MCF 10A (cell line): ENCODE measurements at regions not wholly inside any gene's neighbourhood (a gene's known extent, or its start where the extent isn't known, plus 50 kb on each side); places are given as distances from the start of the nearest gene placed in this dataset.

Experiments
- BruUV-seq: library from RNA; stranded (reverse); fragments of 400-500 nt; replicated peaks from 2 replicates; lab custom pipeline; 2021; lab: Mats Ljungman, UMichigan
- CTCF ChIA-PET: fragments of 300-600 bp; sonication (Branson Sonifier 250); formaldehyde crosslinking; extraction: SDS; loops from one replicate; lab custom pipeline; 2021; ENCODE audit warnings: antibody characterized with exemption, inconsistent platforms; lab: Yijun Ruan, JAX
- POLR2A ChIA-PET: fragments of 300-600, 350-650 bp; sonication (Branson Sonifier 250); formaldehyde crosslinking; extraction: SDS; loops from one replicate; lab custom pipeline; 2020; ENCODE audit warnings: antibody characterized with exemption, inconsistent platforms; lab: Yijun Ruan, JAX
- DNase-seq: peaks from one replicate; pipeline ENCODE4 v3.0.0-alpha.2; 2018; ENCODE audit not compliant: unreplicated experiment
- H3K27ac Mint-ChIP-seq: one replicate; pipeline ENCODE4 v1.8.0; 2022; ENCODE audit warnings: mild to moderate bottlenecking, low read depth, mixed read lengths; ENCODE audit not compliant: unreplicated experiment
- H3K27me3 Mint-ChIP-seq: one replicate; pipeline ENCODE4 v1.8.0; 2022; ENCODE audit warnings: mixed read lengths; ENCODE audit not compliant: insufficient read depth, unreplicated experiment
- H3K36me3 Mint-ChIP-seq: one replicate; pipeline ENCODE4 v1.8.0; 2022; ENCODE audit warnings: mild to moderate bottlenecking, moderate library complexity, mixed read lengths; ENCODE audit not compliant: insufficient read depth, unreplicated experiment
- H3K4me1 Mint-ChIP-seq: one replicate; pipeline ENCODE4 v1.8.0; 2022; ENCODE audit warnings: mixed read lengths; ENCODE audit not compliant: insufficient read depth, unreplicated experiment
- H3K4me3 Mint-ChIP-seq: one replicate; pipeline ENCODE4 v1.8.0; 2022; ENCODE audit warnings: mild to moderate bottlenecking, moderate library complexity, mixed read lengths; ENCODE audit not compliant: unreplicated experiment
- H3K9me3 Mint-ChIP-seq: one replicate; pipeline ENCODE4 v1.8.0; 2022; ENCODE audit warnings: mixed read lengths; ENCODE audit not compliant: unreplicated experiment
- intact Hi-C: fragments of 100-400 bp; cut with micrococcal nuclease; formaldehyde crosslinking; loops from 2 replicates; pipeline ENCODE4 v1.14.1; 2022
- TF ChIP-seq, protein P1 (sequence below): fragments of 200-600 bp; IDR thresholded peaks from one replicate; pipeline ENCODE4 v1.8.0; 2022; ENCODE audit warnings: antibody characterized with exemption, mild to moderate bottlenecking; ENCODE audit not compliant: unreplicated experiment

DNA sequence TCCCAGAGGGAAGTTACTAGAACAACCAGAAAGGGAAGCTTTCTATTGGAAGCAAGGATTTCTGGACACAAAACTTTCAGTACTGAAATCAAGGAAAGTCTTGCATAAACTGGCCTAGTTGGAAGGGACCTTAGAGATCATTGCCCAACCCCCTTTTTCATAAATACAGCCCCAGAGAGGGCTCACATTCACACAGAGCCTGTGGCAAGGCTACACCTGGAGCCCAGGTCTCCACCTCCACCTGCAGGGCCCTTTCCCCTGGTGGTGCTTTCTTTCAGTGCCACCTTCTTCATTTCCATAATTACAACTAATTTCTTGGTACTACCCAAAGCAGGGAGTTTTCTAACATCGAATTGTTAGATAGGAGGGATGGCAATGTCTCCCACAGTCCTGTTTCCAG is 85.7 kb downstream of the ADRB2 start:
- BruUV-seq = no TSS peak
- Mint-ChIP-seq H3K27me3 (no peaks in the 10 kb centered on the region), H3K4me1 (peaks cover 68% of the 10 kb centered on the region), H3K36me3 (no peaks in the 10 kb centered on the region), H3K4me3 (no peak overlapping the region), H3K9me3 (no peaks in the 10 kb centered on the region), H3K27ac (peak overlapping the region; percentile 76)
- intact Hi-C loops = loop anchor here (1.0 kb wide), 3 partner anchors 86 to 171 kb away; no protein-coding TSS in a partner anchor
- CTCF ChIA-PET = interaction anchor here (0.6 to 8.7 kb wide), 30 partner anchors 12 to 218 kb away, joined by 3 to 201 read pairs (median 8); partner anchors contain the start of gene ADRB2
- no peak for DNase-seq
- TF ChIP-seq, protein P1, sequence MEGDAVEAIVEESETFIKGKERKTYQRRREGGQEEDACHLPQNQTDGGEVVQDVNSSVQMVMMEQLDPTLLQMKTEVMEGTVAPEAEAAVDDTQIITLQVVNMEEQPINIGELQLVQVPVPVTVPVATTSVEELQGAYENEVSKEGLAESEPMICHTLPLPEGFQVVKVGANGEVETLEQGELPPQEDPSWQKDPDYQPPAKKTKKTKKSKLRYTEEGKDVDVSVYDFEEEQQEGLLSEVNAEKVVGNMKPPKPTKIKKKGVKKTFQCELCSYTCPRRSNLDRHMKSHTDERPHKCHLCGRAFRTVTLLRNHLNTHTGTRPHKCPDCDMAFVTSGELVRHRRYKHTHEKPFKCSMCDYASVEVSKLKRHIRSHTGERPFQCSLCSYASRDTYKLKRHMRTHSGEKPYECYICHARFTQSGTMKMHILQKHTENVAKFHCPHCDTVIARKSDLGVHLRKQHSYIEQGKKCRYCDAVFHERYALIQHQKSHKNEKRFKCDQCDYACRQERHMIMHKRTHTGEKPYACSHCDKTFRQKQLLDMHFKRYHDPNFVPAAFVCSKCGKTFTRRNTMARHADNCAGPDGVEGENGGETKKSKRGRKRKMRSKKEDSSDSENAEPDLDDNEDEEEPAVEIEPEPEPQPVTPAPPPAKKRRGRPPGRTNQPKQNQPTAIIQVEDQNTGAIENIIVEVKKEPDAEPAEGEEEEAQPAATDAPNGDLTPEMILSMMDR = no peak
- POLR2A ChIA-PET = interaction anchor here (0.6 to 8.8 kb wide), 23 partner anchors 8 to 202 kb away, joined by 3 to 284 read pairs (median 5); partner anchors contain the start of gene ADRB2

DNA sequence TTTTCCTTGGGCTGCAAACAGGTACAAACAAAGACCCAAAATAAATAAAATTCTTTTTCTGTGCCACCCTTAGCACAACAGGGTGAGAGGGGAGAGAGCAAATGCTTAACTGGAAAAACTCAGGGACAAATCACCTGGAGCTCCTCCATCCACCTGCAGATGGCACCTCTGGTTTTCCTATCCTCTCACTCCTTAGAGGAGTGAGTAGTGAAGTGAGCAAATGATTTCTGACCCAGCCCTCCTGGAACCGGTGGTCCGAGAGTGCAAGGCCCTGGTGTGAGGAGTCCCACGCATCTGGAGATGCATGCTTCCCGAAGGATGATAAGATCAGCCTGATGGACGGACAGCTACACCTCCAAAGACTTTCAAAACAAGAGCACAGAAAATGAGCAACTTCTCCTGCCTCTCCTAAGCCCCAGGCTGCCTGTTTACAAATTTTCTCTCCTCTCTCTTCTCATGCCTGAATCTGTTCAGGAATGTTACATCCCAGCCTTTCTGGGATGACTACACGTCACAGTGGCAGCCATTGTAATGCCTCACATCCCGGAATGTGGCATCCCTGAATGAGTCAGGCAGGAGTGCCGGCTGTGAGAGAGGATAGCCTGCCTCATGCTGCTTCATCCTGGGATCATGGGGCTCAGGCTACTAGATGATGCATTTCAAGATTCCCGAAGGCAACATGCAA is 86.4 kb downstream of the ADRB2 start:
- ChIA-PET POLR2A (interaction anchor here (0.6 to 8.8 kb wide), 32 partner anchors 9 to 220 kb away, joined by 3 to 284 read pairs (median 4); partner anchors contain the start of genes ADRB2 and SH3TC2), CTCF (interaction anchor here (0.6 to 8.7 kb wide), 34 partner anchors 12 to 218 kb away, joined by 3 to 201 read pairs (median 6); partner anchors contain the start of gene ADRB2)
- peak; percentile 98 for DNase-seq
- Mint-ChIP-seq H3K4me3 (peak overlapping the region; percentile 1), H3K27me3 (no peaks in the 10 kb centered on the region), H3K9me3 (no peaks in the 10 kb centered on the region), H3K27ac (peak overlapping the region; percentile 76), H3K36me3 (no peaks in the 10 kb centered on the region), H3K4me1 (peaks cover 68% of the 10 kb centered on the region)
- BruUV-seq = no TSS peak
- intact Hi-C loops = loop anchor here (1.0 kb wide), 7 partner anchors 44 to 201 kb away; no protein-coding TSS in a partner anchor
- TF ChIP-seq, protein P1 = peak; percentile 75

DNA sequence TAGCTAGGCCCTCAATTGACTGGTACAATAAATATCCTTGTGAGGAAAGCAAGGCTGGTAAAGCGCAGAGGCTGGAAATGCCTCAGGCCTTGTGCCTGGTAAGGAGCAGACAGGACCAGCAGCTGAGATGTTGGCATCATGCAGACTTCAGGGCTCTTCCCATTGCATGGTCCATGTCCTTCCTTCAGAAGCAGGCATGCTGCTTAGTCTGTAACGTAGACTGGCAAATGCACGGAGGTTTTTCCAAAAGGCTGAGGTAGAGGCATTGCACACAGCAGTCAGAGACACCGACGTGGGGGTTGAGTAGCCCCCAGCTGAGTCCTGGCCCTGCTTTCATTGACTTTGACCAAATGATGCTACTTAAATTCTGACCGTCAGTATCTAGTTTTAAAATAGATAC is 87.1 kb downstream of the ADRB2 start:
- CTCF ChIA-PET = interaction anchor here (0.6 to 8.7 kb wide), 25 partner anchors 14 to 356 kb away, joined by 3 to 201 read pairs (median 18); partner anchors contain the start of gene ADRB2
- no peaks in the 10 kb centered on the region for H3K27me3 Mint-ChIP-seq

More for the DNA sequence above, 87.1 kb downstream of the ADRB2 start:
- Mint-ChIP-seq H3K27ac (peak overlapping the region; percentile 76), H3K4me3 (no peak overlapping the region), H3K9me3 (no peaks in the 10 kb centered on the region), H3K36me3 (no peaks in the 10 kb centered on the region), H3K4me1 (peaks cover 68% of the 10 kb centered on the region)
- DNase-seq = no peak
- TSS peak; percentile 66 for BruUV-seq
- intact Hi-C loops = loop anchor here (1.0 kb wide), 4 partner anchors 44 to 201 kb away; no protein-coding TSS in a partner anchor
- POLR2A ChIA-PET = interaction anchor here (0.6 to 8.8 kb wide), 24 partner anchors 9 to 222 kb away, joined by 3 to 284 read pairs (median 4); partner anchors contain the start of genes ADRB2 and SH3TC2
- TF ChIP-seq, protein P1 = no peak
